ENCODE measurements at regions not wholly inside any gene's neighbourhood (a gene's known extent, or its start where the extent isn't known, plus 50 kb on each side); places are given as distances from the start of the nearest gene placed in this dataset.
A peak's percentile ranks its signal among the peaks of the same experiment; 100 is the strongest.

- Mint-ChIP-seq H3K36me3 (no peaks in the 10 kb centered on the region), H3K4me3 (no peak overlapping the region), H3K9me3 (peaks cover 2% of the 10 kb centered on the region), H3K4me1 (peaks cover 2% of the 10 kb centered on the region), H3K27me3 (ENCODE audit: insufficient read depth, low read depth) (peaks cover 2% of the 10 kb centered on the region), H3K27ac (no peak overlapping the region)
- no peak overlapping the region for H3K27ac ChIP-seq
- no peak overlapping the region for H3K4me3 ChIP-seq
- H3K79me2 ChIP-seq (ENCODE audit: low read depth) = no peaks in the 10 kb centered on the region
- no peak for TF ChIP-seq CTCF (IDR thresholded peaks at IDR 0.05)
- no peak for TF ChIP-seq EZH2 (IDR thresholded peaks at IDR 0.05)
- TF ChIP-seq EZH2phosphoT487 (IDR thresholded peaks at IDR 0.05) = no peak
- no peaks in the 10 kb centered on the region for H3K4me1 ChIP-seq
- H3K9ac ChIP-seq = no peak overlapping the region
- DNase-seq (ENCODE audit: low spot score) = no peak
- H3K36me3 ChIP-seq = no peaks in the 10 kb centered on the region
- H3K27me3 ChIP-seq = no peaks in the 10 kb centered on the region
- no peaks in the 10 kb centered on the region for H3F3A ChIP-seq (ENCODE audit: low read depth)
- H3K9me3 ChIP-seq (ENCODE audit: low read depth) = no peaks in the 10 kb centered on the region
- H3K4me2 ChIP-seq = no peak overlapping the region
- H2AFZ ChIP-seq (replicated peaks) = no peak overlapping the region
- no peaks in the 10 kb centered on the region for H4K20me1 ChIP-seq (ENCODE audit: low read depth)
Measured at GRCh38 chr4:156606554-156607477, 364.8 kb downstream of the PDGFC start.

GRCh38 chr4:156598138-156598681 lies 373.4 kb downstream of the PDGFC start:
- Histone ChIP-seq H3K4me2 (no peak overlapping the region), H3K27me3 (no peaks in the 10 kb centered on the region), H3K9me3 (ENCODE audit: low read depth) (no peaks in the 10 kb centered on the region), H3K79me2 (ENCODE audit: low read depth) (no peaks in the 10 kb centered on the region), H3K9ac (no peak overlapping the region), H3K4me1 (no peaks in the 10 kb centered on the region), H2AFZ (replicated peaks) (no peak overlapping the region), H3K4me3 (no peak overlapping the region), H3F3A (ENCODE audit: low read depth) (no peaks in the 10 kb centered on the region), H3K36me3 (no peaks in the 10 kb centered on the region), H4K20me1 (ENCODE audit: low read depth) (no peaks in the 10 kb centered on the region), H3K27ac (no peak overlapping the region)
- Mint-ChIP-seq H3K4me1 (peaks cover 25% of the 10 kb centered on the region), H3K9me3 (peaks cover 18% of the 10 kb centered on the region), H3K36me3 (no peaks in the 10 kb centered on the region), H3K27ac (peak overlapping the region; percentile 69), H3K27me3 (ENCODE audit: insufficient read depth, low read depth) (peaks cover 4% of the 10 kb centered on the region), H3K4me3 (no peak overlapping the region)
- TF ChIP-seq EZH2 (IDR thresholded peaks at IDR 0.05) = no peak
- TF ChIP-seq CTCF (IDR thresholded peaks at IDR 0.05) = no peak
- TF ChIP-seq EZH2phosphoT487 (IDR thresholded peaks at IDR 0.05) = no peak
- no peak for DNase-seq (ENCODE audit: low spot score)

- Mint-ChIP-seq H3K36me3 (no peaks in the 10 kb centered on the region), H3K9me3 (peaks cover 16% of the 10 kb centered on the region), H3K27me3 (ENCODE audit: insufficient read depth, low read depth) (peaks cover 3% of the 10 kb centered on the region), H3K27ac (no peak overlapping the region), H3K4me1 (peaks cover 25% of the 10 kb centered on the region), H3K4me3 (no peak overlapping the region)
- no peaks in the 10 kb centered on the region for H3K79me2 ChIP-seq (ENCODE audit: low read depth)
- no peak overlapping the region for H3K9ac ChIP-seq
- H3K36me3 ChIP-seq = no peaks in the 10 kb centered on the region
- no peaks in the 10 kb centered on the region for H3K4me1 ChIP-seq
- H3F3A ChIP-seq (ENCODE audit: low read depth) = no peaks in the 10 kb centered on the region
- no peaks in the 10 kb centered on the region for H4K20me1 ChIP-seq (ENCODE audit: low read depth)
- TF ChIP-seq EZH2 (IDR thresholded peaks at IDR 0.05) (no peak), EZH2phosphoT487 (IDR thresholded peaks at IDR 0.05) (no peak), CTCF (IDR thresholded peaks at IDR 0.05) (no peak)
- no peak for DNase-seq (ENCODE audit: low spot score)
- H3K4me2 ChIP-seq = no peak overlapping the region
- no peak overlapping the region for H3K4me3 ChIP-seq
- H3K27ac ChIP-seq = no peak overlapping the region
- no peak overlapping the region for H2AFZ ChIP-seq (replicated peaks)
- H3K27me3 ChIP-seq = no peaks in the 10 kb centered on the region
- no peaks in the 10 kb centered on the region for H3K9me3 ChIP-seq (ENCODE audit: low read depth)
Measured at GRCh38 chr4:156596706-156597329, 374.8 kb downstream of the PDGFC start.

Data from neural progenitor cell (in vitro differentiated cells).